GM18505 (cell line): ENCODE measurements at regions not wholly inside any gene's neighbourhood (a gene's known extent, or its start where the extent isn't known, plus 50 kb on each side); places are given as distances from the start of the nearest gene placed in this dataset.
"Not testable (repeated sequence)": the region's sequence is repeated elsewhere in the genome, so short reads cannot be mapped to it uniquely, and the experiment has no call there.

Experiments
- ATAC-seq: cut with Tn5 transposase; IDR thresholded peaks from one replicate; pipeline ENCODE4 v1.9.1; 2021; ENCODE audit not compliant: unreplicated experiment
- POLR2A ChIP-seq: IDR thresholded peaks from 4 replicates; pipeline ENCODE4 v1.6.1; 2011; ENCODE audit warnings: borderline replicate concordance; ENCODE audit not compliant: insufficient read depth, insufficient read length; ENCODE audit errors: extremely low read depth

DNA sequence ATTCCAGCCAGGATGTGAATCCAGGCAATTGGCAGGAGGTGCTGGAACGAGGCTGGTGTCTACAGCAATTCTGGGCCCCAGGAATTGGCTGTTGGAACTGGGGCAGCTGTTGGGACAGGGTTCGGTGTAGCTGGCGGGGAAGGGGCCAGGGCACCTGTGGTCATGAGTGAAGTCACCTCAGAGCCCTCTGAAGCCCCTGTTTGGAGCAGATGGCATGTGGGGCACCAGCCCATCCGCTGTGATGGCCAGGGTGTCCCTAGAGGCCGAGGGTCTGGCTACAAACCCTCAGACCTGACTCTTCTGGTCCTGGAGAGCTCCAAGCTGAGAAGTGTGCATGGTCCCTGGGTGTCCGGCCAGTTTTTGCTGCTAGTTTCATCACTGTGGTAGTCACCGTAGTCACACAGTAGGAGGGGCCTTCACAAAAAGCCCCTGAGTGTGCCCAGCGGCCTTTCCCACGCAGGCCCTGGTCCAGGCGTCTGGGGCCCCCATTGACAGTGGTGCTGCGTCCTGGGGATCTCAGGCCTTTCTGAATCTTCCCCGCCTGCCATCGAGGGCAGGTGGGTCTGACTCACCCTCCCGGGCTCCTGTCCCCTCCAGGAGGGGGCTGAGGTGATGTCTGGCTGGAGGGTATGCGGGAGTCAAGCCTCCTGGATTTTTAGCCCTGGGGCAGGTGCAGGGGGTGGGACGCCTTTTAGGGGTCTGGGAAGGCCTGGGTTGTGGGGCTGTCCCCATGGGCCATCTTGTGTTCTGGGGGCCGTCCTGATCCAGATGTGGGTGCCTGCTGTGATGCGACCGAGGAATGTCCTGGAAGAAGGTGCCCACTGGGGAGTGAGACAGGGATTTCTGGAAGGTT, 368.0 kb downstream of the TMEM121 start:
- no peak for TF ChIP-seq POLR2A
- ATAC-seq: no peak

DNA sequence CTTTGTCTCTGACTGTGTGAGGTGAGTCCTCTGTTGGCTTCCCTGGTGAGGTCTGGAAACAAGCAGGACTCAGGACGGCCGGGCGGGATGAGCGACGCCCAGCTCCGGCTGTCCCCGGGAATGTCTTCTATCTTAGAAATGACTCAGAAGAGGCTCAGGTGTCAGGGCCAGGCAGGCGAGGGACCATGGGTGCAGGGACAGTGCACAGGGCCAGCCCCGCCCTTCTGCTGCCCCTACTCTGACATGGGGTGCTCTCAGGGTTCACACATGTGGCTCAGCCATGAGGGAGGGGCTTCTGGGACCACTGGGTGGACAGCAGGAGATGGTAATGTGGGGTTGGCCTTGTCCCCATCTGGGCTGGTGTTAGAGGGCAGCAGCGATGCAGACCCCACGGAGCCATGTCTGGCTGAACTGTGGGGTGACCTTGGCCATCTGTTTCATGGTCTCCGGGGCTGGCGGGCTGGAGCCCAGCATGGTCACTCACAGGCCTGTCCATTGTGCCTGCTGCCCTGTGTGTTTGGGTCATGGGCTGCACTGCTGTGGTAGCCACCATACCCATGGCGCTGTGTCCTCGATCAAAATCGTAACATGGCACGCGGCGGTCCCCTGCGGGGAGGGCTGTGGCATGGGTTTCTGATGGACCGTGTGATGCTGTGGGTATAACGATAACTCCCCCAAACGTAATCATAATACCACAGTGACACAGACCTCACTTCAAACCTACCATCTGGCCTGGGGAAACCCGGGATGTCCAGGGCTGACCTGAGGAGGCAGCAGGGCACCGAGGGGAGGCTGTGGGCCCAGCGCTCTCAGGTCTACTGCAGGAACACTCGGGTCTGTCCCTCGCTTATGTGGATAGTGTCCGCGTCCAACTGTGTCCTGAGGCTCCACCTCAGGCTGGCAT, 368.8 kb downstream of the TMEM121 start:
- no peak for ATAC-seq
- no peak for TF ChIP-seq POLR2A

DNA sequence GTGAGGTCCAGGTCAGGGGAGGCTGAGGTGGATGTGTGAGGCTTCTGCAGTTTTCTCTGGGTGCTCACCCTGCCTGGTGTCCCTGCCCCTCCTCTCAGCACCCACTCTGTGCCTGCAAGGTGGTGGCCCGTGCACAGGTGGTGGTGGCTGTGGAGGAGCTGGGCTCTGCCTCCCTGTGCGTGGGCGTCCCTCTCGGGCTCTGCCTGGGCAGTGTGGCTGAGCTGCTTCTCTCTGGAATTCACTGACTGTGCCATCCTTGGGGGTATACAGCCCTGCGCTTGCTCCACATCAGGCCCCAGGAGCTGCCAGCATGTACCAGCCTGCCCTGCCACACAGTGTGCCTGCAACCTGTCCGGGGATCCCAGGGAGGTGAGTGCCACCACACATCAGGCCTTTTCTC, 369.8 kb downstream of the TMEM121 start:
- ATAC-seq: not testable (repeated sequence)

DNA sequence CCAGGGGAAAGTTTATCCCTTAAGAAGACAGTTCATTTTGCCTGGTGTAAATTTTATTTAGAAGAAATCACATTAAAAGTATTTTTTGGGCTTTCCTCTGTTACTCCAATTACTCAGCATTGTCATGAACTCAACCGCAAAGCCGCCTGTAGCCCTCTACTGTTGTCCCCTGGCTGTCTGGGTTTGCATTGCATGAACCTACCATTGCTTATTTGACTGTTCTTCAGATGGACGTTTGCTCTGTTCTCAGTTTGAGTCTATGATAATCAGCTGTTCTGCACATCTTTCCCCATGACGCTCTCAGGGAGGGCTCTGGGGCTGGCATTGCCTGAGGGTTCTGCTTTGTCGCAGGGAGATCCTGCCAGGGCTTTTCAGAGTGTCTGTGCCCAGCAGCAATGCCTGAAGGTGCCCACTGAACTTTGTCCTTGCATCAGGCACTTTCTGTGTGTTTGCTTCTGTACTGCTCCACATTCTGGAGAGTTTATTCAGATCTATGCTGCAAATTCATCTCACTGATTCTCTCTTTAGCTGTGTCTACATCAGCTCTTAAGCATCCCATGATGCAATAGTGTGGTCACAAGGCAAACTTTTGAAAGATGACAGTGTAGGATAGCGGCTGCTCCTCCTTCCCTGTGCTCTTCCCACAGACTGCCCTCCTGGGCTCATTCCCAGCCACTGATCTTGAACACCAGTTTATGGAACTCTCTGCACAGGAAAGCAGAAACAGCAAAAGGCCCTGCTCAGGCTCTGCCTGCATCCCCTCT, 370.8 kb downstream of the TMEM121 start:
- ATAC-seq: not testable (repeated sequence)

DNA sequence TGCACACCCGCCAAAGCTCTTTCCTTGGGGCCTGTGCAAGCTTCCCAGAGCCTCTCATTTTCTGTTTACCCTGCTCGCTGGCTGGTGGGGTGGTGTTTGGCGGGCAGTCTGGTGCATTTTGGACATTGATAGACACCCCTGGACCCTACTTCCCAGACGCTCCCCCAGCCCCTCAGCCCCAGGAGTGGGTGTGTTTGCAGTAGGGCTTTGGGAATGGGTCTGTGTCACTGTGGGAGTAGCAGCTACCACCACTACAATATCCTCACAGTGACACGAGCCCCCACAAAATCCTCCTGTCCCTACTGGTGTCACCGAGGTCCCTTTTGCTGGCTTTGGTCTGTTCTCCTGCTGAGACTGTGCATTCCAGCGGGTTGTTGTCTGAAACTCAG, 371.3 kb downstream of the TMEM121 start:
- TF ChIP-seq POLR2A: no peak

DNA sequence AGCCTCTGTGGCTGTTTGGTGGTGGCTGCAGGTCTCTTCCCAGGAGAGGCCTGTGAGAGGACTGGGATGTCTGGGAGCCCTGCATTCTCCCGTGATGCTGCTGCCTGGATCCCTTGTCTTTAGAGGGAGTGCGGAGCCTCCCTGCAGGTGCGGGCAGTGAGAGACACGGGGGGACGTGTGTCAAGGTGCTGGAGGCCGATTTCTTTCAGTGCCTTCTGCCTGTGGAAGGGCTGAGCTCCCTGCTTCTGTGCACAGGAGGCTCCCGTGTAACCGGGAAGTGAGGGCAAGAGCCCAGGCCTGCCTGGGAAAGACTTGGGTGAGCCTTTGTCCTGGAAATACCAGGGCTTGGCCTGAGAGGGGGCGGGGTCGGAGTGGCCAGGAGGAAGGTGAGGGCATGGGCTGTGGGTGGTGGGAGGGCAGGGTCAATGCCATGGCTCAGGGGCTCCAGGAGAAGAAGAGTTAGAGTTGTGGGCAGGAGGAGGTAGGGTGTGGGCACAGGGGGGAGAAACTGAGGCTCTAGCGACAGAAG, 372.2 kb downstream of the TMEM121 start:
- no peak for TF ChIP-seq POLR2A
- no peak for ATAC-seq

More for the DNA sequence above, 371.3 kb downstream of the TMEM121 start:
- no peak for ATAC-seq

DNA sequence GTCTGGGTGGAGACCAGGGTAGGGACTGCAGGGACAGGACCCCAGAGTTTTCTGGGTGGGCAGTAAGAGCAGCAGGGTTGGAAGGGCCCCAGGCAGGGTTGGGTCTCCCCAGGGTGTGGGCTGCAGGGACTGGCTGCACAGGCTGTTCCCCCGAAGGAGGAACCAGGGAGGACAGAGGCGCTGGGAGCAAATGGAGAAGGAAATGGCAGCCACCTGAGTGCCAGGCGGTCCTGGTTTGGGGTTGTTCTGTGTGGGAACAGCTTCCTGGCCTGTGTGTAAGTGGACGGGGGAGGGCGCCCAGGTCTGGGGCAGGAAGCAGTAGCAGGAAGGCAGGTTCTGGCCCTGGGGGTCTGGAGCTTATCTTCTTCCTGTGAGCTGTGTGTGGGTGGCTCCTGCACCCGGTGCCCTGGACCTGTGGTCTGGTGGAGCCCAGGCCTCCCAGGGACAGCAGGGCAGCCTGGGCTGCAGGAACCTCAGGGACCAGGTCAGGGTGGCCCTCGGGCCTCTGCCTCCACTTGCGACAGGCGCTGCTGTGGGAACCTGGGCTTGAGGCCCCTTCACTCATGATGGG, 372.8 kb downstream of the TMEM121 start:
- ATAC-seq: no peak
- TF ChIP-seq POLR2A: no peak

DNA sequence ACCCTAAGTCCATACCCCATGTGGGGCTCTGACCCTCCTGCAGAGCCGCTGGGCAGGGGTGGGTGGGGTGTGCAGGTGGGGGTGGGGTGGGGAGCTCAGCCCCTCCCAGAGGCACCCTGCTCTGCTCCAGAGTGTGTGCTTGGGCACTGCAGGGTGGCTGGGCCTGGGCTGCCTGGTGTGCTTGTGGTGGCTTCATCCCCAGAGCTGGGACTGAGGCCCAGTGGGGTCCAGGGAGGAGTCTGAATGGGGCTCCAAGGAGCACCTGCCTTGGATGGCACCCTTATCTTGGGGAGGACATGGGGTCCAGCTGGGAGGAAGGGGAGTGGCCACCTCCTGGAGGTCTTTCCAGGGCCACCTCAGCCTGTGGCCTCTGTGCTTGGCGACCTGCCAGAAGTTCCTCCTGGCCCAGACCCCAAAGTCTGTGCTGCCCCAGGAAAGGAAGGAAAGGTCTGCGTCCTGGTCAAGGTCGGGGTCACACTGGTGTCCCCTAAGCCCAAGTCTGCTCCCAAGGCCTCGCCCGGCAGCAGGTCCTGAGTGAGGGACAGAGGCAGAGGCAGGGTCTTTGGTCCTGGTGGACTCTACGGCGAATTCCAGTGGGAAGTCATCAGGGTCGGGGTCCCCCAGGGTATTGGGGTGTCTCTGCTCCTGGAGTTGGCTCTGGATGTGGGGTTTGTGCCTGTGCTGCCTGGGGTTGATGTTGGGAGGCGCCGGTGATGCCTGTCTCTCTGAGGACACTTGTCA, 373.4 kb downstream of the TMEM121 start:
- no peak for TF ChIP-seq POLR2A
- no peak for ATAC-seq

DNA sequence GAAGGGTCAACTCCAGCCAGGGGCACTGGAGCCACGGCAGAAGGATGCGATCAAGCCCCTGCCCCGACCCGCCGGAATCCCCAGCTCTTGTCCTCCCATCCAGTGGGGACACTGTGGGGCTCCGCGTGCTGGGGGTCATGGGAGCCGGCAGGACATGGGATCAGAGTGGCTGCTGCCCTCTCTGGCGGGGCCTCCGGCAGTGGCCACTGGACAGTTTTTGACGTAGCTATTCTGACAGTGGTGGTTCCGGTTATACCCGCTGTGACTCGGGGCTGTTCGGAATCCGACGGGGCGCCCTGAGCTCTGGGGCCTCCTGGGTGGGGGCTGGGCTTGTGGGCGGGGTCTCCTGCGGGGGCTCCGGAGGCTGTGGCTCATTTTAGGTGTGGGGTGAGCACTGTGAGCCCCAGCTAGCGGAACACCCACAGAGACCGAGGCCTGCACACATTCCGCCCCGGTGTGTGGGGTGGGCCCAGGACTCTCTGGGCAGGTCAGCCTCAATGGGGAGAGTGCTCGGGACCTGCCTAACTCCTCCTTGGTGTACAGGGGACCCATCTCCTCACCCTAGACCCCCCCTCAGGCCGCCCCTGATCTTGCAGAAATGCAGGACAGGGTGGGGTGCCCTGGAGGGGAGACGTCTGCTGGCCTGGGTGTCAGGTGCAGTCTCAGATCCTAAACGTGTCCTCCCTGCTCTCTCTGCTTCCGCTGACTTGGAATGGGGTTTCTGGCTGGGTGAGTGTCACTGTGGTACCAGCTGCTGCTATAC, 374.2 kb downstream of the TMEM121 start:
- no peak for TF ChIP-seq POLR2A
- no peak for ATAC-seq

DNA sequence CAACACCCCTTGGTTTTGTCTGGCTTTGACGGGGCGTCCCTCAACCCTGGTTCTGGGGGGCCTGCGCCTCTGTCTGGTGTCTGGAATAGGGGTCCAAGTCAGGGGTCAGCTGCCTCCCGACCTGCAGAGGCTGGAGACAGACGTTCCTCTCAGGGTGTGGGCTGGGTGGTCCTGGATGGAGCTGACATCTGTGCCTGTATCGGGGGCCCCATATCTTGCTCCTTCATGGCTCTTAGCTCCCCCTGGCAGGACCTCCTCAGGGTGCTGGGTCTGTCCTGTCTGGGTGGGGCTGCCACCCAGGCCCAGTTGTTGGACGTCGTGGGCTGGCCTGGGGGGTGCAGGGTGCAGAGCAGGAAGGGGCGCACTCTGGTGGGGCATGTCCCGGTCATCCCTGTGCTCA, 374.8 kb downstream of the TMEM121 start:
- TF ChIP-seq POLR2A: no peak
- ATAC-seq: no peak

DNA sequence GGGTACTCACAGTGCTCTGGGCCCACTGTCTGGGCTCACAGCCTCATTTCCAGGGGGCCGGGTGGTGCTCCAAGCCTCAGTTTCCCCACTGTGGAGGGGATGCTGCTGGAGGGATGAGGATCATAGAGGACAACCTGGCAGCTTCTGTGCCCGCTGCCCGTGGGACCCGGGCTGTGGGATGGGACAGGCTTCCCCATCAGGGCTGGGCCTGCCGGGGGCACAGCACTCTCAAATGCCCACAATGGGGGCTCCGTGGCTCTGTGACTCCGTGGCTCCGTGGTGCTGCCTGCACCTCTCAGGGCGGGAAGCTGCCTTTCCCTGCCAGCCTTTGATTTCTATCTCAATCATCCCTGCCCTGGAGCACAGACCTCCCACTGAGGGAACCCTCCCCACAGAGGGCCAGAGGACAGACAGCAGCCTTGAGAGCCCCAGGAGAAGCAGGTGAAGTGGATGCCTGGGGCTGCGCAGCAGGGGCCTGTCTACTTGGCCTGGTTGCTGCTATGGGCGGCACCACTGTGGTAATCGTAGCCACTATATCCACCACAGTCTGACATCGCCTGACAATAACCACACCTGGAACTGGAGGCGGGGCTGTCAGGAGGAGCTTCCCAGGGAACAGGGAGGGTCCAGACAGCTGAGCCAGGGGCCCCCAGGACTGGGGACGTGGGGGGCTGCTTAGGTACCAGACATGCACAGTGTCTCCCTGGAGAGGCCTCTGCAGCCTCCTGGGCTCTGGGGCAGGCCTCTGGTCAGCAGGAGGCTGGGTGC, 375.9 kb downstream of the TMEM121 start:
- TF ChIP-seq POLR2A: no peak
- ATAC-seq: no peak

DNA sequence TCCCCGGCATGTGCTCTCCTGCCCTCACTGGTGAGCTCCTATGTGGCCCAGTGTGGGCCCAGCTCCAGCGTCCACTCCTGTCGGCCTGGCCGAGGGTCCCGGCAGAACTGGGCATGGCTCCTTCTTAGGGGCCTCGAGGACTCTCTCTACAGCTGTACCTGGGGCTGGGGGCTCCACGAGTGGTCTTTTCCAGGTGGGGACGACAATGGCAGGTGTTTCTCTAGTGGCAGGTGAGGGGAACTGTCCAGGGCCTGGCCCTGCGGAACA, 376.4 kb downstream of the TMEM121 start:
- ATAC-seq: not testable (repeated sequence)
